ENCODE measurements at regions not wholly inside any gene's neighbourhood (a gene's known extent, or its start where the extent isn't known, plus 50 kb on each side); places are given as distances from the start of the nearest gene placed in this dataset.

DNA sequence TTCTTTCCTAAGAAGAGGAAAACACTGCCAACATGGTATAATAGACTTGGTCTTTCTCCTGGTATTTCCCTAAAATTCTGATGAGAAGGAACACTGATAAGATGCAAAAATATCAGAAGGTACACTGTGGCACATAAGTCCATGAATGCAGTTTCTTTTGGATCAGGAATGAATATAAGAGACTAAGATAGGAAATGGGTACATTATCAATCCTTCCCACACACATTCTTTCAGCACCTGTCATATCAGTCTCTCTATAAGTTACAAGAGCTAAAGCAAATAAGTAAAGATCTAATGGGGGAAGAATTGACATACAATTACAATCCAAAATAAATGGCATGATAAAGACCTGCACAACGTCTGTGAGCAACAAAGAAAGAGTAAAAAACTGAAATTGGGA is 1101.0 kb downstream of the ROBO2 start:
- TF ChIP-seq, protein P1, sequence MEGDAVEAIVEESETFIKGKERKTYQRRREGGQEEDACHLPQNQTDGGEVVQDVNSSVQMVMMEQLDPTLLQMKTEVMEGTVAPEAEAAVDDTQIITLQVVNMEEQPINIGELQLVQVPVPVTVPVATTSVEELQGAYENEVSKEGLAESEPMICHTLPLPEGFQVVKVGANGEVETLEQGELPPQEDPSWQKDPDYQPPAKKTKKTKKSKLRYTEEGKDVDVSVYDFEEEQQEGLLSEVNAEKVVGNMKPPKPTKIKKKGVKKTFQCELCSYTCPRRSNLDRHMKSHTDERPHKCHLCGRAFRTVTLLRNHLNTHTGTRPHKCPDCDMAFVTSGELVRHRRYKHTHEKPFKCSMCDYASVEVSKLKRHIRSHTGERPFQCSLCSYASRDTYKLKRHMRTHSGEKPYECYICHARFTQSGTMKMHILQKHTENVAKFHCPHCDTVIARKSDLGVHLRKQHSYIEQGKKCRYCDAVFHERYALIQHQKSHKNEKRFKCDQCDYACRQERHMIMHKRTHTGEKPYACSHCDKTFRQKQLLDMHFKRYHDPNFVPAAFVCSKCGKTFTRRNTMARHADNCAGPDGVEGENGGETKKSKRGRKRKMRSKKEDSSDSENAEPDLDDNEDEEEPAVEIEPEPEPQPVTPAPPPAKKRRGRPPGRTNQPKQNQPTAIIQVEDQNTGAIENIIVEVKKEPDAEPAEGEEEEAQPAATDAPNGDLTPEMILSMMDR (IDR thresholded peaks at IDR 0.05; ENCODE audit: low read depth, low read length) = no peak
- H3K9me3 ChIP-seq (ENCODE audit: severe bottlenecking) = no peaks in the 10 kb centered on the region
- no peak overlapping the region for H3K27ac ChIP-seq
- no peaks in the 10 kb centered on the region for H3K36me3 ChIP-seq
- no peaks in the 10 kb centered on the region for H3K27me3 ChIP-seq (ENCODE audit: insufficient read depth, low read depth, severe bottlenecking)
- no peak for DNase-seq
- H3K4me3 ChIP-seq (ENCODE audit: low read depth, low read length) = no peak overlapping the region

DNA sequence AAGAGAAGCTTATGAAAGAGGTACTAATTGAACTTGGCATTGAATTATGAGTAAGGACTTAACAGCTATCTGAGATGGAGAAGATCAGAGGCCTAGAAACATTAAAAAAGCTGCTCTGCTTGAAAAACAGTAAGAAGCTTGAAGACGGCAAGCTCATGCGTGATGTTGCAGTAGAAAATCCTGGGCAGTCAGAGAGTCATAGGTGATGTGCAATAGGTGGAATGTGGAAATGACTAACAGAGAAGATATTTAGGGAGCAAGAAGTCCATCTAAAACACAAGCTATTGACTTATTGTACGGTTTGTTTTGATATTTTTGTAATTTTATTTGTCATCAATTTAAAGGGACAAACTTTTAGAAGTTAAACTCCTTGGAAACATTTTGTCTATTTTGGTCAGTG is 1101.4 kb downstream of the ROBO2 start:
- Histone ChIP-seq H3K27ac (no peak overlapping the region), H3K4me3 (ENCODE audit: low read depth, low read length) (no peak overlapping the region), H3K27me3 (ENCODE audit: insufficient read depth, low read depth, severe bottlenecking) (no peaks in the 10 kb centered on the region), H3K36me3 (no peaks in the 10 kb centered on the region), H3K9me3 (ENCODE audit: severe bottlenecking) (no peaks in the 10 kb centered on the region)
- DNase-seq = no peak
- TF ChIP-seq, protein P1 (IDR thresholded peaks at IDR 0.05; ENCODE audit: low read depth, low read length) = no peak

DNA sequence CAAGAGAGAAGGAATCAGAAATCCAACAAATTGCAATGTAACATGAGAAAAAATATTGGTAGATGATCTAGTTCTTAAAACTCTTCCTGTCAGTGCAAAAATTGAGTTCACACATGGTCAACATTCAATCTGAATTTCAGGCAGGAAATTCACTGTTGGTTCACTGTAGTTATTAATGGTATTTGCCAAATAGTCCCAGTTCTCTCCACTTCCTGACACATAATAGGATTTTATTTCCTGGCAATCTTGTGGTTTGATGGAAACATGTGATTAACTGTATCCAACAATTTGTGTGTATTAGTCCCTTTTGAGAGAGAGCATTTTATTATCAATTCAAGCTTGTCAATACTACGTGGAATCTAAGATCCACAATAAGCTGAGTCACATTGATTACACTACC is 1103.1 kb downstream of the ROBO2 start:
- H3K4me3 ChIP-seq (ENCODE audit: low read depth, low read length) = no peak overlapping the region
- TF ChIP-seq, protein P1 (IDR thresholded peaks at IDR 0.05; ENCODE audit: low read depth, low read length) = no peak
- H3K36me3 ChIP-seq = no peaks in the 10 kb centered on the region
- no peak overlapping the region for H3K27ac ChIP-seq
- H3K27me3 ChIP-seq (ENCODE audit: insufficient read depth, low read depth, severe bottlenecking) = no peaks in the 10 kb centered on the region
- DNase-seq = no peak
- no peaks in the 10 kb centered on the region for H3K9me3 ChIP-seq (ENCODE audit: severe bottlenecking)

DNA sequence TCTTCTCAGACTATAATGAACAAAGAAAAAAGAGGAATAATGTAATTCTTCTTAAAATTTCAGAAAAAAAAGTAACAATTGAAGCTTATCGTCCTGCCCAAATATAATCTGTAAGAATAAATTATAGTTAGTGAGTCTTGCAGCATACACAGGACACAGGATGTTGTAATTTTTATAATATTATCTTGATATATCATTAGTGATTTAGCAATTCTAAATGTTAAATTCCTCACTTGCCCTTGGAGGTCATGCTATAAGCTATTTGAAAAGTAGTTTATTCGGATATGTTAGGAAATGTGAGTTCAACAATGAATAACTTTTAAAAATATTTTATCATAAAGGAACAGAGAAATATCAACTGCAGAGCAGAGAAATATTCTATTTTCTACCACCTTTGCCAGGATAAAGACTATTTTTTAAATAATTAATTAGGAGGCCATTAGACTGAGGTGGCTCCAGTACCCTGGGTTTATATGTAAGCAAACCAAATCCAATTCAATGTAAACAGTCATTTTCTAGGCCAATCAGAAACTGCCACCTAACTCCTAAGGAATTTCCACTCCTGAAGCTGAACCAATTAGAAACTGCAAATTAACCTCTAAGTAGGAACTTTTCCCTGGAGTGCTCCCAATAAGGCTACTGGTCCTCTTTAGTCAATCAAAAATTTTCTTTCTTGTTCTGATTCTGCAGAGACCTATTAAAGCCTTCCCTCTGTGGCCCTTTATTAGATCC is 1109.3 kb downstream of the ROBO2 start:
- no peak overlapping the region for H3K27ac ChIP-seq
- H3K9me3 ChIP-seq (ENCODE audit: severe bottlenecking) = no peaks in the 10 kb centered on the region
- H3K4me3 ChIP-seq (ENCODE audit: low read depth, low read length) = no peak overlapping the region
- H3K36me3 ChIP-seq = no peaks in the 10 kb centered on the region
- TF ChIP-seq, protein P1 (IDR thresholded peaks at IDR 0.05; ENCODE audit: low read depth, low read length) = no peak
- DNase-seq = no peak
- H3K27me3 ChIP-seq (ENCODE audit: insufficient read depth, low read depth, severe bottlenecking) = no peaks in the 10 kb centered on the region

DNA sequence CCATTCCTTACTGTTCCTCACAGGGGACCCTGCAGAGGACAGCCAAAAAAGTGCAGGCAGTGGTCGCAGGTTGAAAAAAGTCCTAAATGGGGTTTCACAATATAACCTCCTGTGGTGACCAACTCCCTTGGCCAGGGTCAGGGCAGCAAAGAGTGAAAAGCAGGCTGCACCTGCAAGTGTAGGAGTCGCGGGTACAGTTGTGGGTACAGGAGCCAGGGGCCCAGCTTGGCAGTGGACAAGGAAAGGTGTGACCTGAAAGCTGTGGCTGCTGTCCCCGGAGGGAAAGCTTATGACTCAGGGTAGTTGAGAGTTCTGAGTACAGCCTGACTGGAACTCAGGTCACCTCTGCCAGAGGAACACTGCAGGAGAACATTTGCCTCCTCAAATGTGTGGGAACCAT is 1114.1 kb downstream of the ROBO2 start:
- H3K27me3 ChIP-seq (ENCODE audit: insufficient read depth, low read depth, severe bottlenecking) = no peaks in the 10 kb centered on the region
- no peak overlapping the region for H3K4me3 ChIP-seq (ENCODE audit: low read depth, low read length)
- H3K27ac ChIP-seq = no peak overlapping the region
- no peaks in the 10 kb centered on the region for H3K36me3 ChIP-seq
- DNase-seq = no peak
- TF ChIP-seq, protein P1 (IDR thresholded peaks at IDR 0.05; ENCODE audit: low read depth, low read length) = no peak
- no peaks in the 10 kb centered on the region for H3K9me3 ChIP-seq (ENCODE audit: severe bottlenecking)
